HPDE6-E6E7 (cell line): ENCODE measurements at regions not wholly inside any gene's neighbourhood (a gene's known extent, or its start where the extent isn't known, plus 50 kb on each side); places are given as distances from the start of the nearest gene placed in this dataset.

ENCODE experiments used
- DNase-seq: peaks from one replicate; pipeline ENCODE4 v3.0.0; 2011; ENCODE audit warnings: missing footprints; ENCODE audit errors: extremely low spot score

DNA sequence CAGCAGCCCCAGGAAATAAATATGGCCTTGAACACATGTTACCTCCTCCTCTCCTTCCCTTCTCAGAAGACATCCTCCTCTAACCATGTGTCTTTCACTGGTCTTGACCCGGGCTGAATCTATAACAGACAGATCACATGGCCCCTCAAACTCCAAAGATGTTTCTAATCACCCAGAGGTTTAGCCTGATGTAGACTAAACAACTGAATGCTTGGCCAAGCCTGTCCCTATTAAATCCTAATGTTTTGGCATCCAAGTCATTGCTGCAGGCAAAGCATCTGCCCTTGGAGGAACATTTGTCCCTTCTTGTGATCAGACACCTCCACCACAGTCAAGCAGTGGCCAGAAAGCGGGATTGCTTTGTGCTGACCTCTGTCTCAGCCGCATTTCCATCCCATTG is 65.5 kb downstream of the ANKRD60 start:
- DNase-seq, result no peak

DNA sequence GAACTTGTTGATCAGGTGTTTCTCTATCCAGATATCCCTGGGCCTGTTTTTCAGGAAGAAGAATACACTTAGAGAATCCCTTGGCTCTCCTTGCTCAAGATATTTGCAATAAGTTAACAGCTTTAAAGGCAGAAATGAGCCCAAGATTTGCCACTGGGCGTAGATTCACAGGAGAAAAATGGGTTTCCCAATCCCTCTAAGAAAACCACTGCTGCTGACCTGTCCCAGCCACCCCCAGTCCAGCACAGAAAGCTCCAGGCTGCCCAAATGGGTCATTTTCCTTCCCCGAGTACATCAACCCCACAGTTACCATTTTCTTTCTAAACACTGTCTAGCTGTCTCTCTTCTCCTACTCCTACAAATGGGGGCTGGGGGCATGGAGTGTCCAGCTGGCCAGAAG is 67.3 kb downstream of the ANKRD60 start:
- no peak for DNase-seq

DNA sequence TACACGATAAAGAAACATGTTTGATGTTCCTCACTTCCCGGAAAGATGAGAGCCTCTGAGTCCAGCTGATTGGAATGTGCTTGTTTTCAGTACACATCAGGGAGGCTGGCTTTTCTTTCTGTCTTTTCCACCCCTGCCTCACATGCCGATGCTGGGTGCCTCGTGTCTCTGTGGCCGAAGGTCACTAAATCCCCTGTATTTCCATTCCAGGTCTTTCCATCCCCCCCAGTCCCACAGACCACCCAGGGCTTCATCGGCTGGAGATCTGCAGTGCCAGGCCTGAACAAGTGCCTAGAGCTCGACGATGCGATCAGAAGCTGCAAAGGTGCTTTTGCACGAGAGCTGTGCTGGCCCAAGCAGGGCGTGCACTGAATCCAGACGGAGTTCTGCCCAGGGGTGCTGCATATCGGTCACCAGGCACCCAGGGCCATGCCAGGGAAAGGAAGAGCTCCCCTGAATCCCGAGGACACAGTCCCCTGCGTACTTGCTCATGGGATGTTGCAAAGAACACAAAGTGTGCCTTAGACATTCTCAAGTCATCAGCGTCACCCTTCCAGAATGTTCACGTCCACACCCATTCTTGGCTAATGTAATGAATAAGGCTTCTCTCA is 67.9 kb downstream of the ANKRD60 start:
- no peak for DNase-seq

DNA sequence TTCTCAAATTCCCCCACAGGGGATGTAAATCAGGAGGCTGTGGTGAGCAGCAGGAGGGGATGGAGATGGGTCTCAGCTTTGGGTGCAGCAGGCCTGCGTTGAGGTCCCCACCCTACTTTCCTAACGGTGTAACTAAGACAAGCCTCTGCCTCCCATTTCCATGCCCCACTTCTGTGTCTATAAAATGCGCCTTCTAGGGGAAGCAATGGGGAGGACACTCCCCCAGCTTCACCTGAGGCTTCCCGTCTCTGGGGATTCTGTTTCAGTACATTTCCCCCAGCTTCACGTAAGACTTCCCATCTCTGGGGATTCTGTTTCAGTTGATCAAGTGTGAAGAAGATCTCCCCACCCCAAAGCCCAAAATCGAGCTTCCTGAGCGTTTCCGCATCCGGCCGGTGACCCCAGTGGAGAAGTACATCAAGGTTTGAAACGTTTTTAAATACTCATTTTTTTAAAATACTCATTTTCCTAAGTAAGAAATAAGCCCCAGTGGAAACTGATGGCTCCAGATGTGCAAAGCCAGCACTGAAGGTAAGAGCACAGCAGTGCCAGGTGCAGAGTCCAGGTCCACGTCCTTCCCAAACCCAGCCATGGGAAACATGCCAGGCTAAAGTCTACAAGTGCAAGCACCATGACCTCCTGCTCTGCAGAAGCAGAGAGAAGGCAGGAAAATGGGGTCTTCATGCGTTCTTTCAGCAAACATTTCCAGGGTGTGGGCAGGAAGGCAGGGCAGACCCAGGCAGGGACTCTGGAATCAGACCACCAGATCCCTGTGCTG is 73.1 kb downstream of the ANKRD60 start:
- DNase-seq, result no peak

DNA sequence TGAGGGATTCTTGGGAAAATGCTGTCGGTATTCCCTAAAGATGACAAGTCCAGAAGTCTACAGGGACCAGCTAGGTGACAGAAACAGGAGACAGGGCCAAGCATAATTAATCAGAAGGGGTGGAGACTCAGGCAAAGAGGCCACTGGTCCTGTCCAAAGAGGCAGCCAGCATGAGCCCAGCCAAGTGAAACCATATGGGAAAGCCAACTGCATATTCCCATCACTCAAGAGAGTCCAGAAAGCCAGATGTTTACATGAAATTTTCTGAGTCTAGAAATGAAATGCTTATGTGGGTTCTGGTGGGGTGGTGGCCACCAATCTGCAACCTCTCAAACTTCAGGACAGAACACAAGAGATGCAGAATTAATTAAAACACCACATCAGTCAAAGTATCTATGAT is 74.3 kb downstream of the ANKRD60 start:
- DNase-seq, result no peak

DNA sequence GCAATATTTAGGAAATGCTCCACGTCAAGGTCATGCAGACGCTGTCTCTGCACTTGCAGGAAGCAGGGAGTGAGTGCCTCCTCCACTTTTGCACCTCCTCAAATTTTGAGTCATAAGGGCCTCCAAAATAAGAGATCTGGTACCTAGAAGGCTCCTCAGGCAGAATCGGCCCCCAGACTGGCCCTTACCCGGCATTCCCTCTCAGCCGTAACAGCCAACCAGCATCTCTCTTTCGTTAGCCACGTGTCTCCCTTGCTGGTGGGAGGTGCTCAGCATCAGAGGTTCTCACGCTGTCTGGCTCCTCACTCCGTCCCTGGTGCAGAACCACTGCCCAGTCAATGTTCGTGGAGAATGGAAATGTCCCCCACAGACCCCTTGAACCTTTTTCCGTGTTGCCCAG is 75.3 kb downstream of the ANKRD60 start:
- DNase-seq, result no peak

DNA sequence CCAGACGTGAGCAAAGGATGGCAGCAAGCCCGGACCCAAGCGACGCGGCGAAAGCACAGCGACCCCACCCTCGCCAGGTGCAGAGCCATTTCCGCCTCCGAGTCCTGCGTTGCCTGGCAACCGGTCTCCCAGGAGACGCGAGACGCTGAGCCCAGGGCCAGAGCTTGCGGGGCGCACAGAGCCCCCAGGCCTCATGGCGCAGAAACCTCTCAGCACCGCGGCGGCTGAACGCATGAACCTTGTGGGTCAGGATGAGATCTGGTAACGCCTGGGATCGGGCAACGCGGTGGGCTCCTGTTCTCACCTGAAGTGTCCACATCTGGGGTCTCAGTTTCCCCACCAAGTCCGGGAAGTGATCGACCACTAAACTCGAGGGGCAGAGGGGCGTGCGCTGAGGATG is 77.7 kb downstream of the ANKRD60 start:
- DNase-seq, result no peak

DNA sequence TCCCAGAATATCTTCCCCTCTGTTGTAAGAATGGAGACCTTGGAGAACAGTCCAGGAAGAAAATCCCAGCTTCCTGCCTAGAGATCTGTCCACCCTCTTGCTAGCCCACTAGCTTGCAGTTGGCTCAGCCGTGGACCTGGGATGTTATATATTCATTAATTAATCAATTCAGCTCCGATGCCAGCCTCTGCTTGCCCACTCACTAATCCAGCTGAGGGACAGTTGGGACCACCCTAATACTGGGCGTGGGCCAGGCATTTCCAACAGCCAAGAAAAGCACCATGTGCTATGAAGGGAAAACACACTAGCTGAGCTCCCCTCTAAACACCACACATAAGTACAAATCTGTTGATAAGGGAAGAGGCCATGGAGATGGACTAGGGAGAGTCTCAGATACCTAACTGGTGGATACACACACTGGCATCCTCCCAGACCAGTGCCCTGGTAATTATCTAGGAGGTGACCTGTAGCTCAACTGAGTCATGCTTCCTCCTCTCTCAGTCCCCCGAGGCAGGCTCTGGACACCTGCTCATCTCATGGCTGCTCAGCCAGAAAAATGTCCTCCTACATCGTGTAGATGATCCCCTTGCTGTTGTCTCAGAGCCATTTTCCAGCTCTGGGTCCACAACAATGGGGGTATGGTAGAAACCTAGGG is 78.9 kb downstream of the ANKRD60 start:
- peak; percentile 63 for DNase-seq

DNA sequence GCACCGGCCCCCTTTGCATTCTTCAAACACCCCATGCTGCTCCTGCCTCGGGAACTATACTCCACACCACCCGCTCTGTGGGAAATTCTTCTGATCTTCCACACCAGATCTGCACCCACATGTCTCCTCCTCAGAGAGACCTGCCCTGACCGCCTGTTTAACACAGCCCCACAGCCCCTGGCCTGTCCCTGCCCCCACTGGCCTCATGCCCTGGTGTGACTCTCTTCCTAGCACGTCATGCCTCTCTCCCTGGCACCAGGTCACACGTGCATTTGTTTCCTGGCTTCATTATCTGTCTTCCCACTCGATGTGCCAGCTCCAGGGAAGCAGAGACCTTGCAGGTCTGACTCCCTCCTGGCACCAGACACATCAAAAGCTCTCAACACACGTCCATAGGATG is 79.6 kb downstream of the ANKRD60 start:
- DNase-seq, result no peak

DNA sequence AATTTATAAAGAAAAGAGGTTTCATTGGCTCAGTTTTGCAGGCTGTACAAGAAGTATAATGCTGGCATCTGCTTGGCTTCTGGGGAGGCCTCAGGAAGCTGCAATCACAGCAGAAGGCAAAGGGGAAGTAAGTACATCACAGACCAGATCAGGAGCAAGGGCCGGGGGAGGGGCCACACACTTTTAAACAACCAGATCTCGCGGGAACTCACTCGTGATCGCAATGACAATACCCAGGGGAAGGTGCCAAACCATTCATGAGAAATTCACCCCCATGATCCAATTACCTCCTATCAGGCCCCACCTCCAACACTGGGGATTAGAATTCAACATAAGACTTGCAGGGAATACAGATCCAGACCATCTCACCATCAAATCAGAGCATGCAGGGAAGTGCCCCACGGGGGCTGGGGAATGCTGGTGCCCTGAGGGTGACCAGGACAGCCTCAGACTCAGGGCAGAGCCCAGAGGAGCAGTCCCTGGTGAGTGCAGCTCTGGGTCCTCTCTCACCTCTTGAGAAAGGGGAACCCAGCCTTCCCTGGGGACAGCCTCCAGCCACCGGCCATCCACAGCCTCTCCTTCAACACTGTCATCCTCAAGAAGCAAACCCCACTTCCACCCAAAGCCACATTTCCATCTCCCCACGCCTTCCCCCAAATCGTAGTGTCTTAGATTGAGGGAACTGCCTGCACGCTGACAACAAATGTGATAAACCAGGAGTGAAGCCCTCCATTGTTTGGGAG is 80.7 kb downstream of the ANKRD60 start:
- DNase-seq, result no peak

DNA sequence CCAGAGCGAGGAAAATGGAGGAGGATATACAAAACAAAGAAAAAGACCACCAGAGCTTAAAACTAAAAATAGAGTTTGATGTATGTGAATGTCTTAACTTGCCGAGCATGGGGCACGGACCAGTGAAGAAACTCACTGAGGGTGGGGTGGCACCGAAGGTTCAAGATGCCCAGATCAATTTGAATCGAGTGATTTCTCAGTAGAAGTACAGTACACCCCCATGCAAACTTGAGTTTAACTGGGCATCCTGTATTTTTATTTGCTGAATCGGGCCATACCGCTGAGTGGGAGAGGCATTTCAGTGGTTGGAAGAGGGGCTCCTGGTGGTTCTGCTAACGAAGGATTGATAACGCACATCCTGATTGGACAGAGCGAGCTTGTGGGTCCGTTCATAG is 81.7 kb downstream of the ANKRD60 start:
- no peak for DNase-seq

DNA sequence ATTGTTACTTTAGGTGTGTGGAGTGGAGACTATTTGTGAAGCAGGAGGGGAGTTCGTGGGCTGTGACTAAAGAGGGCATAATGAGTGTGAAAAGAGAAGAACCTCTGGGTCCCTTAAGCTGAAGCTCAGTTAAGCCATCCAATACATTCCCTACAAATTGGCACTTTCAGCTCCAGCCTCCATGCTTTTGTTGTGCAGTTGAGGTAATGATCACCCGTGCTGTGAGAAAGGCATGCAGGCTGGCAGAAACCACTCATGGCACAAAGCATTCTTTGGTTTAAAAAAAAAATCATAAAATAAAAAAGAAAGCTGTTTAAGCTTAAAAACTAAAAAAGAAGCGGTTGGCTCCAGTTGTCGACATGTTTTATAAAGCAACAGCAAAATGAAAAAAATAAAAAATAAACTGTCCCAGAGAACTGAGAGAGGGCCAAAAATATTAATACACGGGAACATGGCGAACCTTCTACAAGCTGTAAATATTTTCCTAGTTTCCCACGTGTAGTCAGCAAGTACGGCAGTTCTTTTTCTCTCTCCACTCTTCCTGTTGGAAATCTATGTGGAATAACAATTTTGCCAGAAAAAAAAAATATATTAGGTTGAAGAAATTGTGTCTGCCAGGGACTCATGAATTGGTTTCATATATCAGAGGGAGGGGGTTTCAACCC is 82.2 kb downstream of the ANKRD60 start:
- no peak for DNase-seq

DNA sequence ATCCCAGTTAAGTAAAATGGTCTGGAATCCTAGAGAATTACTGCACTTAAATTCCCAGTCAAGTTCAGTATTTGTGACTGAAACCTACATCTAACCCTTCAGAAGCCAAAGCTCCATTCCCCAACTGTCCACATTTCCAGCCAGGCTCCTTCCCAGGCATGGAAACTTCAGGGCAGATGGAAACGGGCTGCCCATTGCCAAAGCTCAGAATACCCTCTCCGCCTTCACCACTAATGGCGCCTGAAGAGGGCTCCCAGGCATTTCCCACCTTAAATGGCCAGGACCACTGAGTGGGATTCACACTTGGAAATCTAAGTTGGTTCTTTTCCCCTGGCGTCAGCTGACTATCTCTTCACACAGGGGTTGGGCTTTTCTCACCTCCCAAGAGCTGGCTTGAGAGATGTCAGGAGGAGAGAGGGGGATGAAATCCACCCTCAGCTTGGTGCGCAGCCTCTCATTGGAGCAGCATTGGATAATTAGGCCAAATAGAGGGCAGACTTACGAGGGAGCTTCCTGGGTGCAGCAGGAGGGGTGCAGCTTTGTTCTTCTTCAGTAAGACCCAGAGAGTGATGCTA is 82.9 kb downstream of the ANKRD60 start:
- DNase-seq, result no peak

DNA sequence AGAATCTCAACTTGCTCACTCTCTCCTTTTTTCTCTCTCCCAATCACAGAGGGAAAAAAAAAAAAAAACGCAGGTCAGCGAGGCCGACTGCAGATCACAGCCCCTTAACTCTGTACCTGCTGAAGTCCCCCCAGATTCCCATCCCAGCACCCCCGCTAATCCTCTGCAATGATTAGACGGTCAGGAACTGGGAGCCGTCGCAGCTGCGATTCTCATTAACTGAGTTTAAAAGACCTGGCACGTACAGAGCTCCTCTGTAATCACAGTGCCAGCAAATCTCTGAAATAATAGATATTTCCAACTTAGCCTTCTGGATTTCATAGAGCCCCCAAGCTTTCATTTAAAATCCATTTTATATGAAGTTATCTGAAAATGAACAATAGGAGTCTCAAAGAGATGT is 84.4 kb downstream of the ANKRD60 start:
- DNase-seq, result no peak

DNA sequence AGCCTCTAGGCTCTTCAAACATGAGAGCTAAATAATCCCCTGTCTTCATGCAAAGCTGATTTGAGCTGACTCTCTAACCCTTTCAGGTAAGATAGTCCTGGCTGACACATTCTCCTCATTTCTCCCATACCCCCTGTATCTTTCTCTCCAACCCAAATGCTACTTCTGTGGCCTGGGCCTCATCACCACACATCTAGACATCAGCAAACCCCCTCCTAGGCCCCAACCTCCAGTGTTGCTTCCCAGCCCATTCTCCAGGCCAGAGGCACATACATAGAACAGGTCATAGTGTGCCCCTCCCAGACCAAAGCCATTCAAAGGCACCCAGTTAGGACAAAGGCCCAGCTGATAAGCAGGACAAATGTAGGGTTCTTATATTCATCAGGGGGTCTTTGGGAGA is 84.9 kb downstream of the ANKRD60 start:
- no peak for DNase-seq

DNA sequence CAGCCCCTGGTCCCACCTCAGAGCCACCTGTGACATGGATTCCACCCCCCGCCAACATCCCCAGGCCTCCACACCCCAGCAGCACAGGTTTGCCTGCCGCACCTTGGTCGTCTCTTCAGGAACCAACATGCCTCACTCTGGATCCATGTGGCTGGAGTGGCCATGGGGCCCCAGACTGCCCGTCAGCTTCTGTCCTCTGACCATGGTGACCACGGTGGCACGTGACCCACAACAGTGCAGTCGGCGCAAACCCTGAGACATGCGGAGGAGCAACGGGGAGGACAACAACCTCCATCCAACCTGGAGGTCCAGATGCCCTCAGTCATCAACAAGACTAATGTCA is 85.6 kb downstream of the ANKRD60 start:
- DNase-seq, result no peak

DNA sequence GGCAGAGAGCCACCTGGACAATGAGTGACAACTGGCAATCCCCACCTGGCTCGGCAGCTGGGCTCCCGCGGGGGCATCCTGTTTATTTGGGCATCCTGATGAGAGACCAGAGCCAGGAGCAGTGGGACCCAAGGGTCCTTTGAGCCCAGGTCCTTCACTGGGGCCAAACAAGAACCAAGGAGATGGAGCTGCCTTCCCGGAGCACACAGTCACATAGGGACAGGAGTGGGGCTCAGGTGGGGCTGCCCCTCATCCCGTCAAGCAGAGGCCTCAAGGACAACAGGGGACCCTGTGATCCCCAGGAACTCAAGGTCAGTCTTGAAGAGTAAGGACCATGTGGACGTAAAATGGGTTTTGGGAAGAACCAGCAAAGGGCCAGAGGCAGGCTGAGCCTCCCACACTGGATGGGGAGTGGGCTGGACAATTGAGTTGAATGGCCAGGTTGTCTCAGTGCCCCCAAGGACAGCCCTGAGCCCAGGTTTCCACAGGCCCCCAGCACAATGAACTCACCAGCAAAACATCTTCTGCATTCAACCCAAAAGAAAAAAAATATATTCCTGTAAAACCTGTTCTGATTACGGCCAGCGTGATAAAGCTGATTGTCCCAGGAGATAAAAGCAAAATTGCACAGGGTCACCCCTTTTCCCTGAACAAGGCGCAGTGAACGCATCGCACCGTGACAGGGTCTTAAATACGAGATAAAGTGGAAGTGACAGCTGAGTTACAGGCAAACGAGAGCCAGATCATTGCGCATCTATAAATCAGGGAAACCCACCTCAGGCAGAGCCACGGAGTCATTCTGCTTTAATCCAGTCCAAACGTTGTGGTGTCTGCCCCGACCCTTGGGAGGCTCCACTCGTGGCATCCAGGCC is 86.2 kb downstream of the ANKRD60 start:
- no peak for DNase-seq

DNA sequence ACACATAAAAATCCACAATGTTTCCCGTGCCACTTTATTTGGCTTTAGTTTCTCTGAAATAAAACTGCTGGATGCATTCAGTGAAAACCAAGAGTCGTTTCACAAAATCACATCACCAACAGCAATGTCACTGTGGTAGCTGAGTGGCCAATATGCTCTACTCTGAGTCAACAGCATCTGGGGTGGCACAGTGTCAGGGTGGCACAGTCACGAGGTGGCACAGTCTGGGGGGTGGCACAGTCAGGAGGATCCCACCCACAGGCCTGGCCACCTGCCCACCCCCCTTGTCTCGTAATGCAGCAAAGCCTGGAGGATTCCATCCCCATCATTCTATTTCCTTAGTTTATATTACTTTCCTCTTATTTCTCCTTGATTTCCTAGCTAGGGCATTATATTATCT is 87.0 kb downstream of the ANKRD60 start:
- DNase-seq, result no peak

DNA sequence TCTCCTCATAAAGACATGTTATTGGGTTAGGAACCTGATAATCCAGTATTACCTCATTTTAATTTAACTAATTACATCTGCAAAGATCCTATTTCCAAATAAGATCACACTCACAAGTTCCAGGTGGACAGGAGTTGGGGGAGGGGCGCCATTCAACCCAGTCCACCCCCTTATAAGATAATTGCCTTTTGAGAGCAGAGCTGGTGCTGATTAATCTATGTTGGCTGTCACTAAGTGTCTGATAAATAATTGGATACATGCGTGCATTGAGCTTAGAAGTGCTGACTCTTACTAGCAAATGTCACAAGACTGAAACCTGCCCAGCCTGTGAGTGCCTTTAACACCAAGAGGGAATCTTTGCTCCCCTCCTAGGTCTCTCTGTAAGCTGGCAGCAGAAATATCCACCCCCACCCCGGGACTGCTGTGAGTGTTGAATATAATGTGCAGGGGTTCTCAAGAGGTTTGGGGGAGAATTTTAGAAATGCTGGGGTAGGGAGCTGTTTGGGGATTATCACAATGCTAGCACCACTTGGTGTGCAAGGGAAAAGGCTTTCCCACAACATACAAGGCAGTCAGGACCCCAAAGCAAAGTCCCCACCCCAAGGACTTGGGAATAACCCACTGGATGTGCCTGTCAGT is 87.5 kb downstream of the ANKRD60 start:
- no peak for DNase-seq
